ENCODE measurements at regions not wholly inside any gene's neighbourhood (a gene's known extent, or its start where the extent isn't known, plus 50 kb on each side); places are given as distances from the start of the nearest gene placed in this dataset.

- FAIRE-seq (no peak), DNase-seq (ENCODE audit: low read depth, low spot score) (no peak)
- Histone ChIP-seq H3K36me3 (ENCODE audit: control insufficient read depth in 2 of 2, extremely low read depth in 1 of 2, insufficient read depth in 2 of 2, low read length in 2 of 2) (no peaks in the 10 kb centered on the region), H2AFZ (ENCODE audit: low read depth, low read length) (no peak overlapping the region), H3K27ac (ENCODE audit: insufficient read depth, low read depth, low read length) (no peak overlapping the region), H3K4me3 (replicated peaks in 1 of 3; ENCODE audit: insufficient read depth in 1 of 3, low read depth in 1 of 3, low read length in 3 of 3) (no peak overlapping the region), H3K4me2 (ENCODE audit: insufficient read depth, low read length) (no peak overlapping the region), H3K27me3 (ENCODE audit: control insufficient read depth in 2 of 2, insufficient read depth in 2 of 2, low read length in 2 of 2) (no peaks in the 10 kb centered on the region), H3K4me1 (ENCODE audit: control insufficient read depth, extremely low read depth, insufficient read depth, low read length) (no peaks in the 10 kb centered on the region), H3K9me1 (replicated peaks; ENCODE audit: control insufficient read depth, extremely low read depth, insufficient read depth, low read length) (no peaks in the 10 kb centered on the region), H3K9me3 (replicated peaks; ENCODE audit: control insufficient read depth, insufficient read depth, low read length) (no peaks in the 10 kb centered on the region), H3K9ac (replicated peaks; ENCODE audit: extremely low read depth, insufficient read depth, low read length) (no peak overlapping the region), H4K20me1 (replicated peaks; ENCODE audit: control insufficient read depth, extremely low read depth, insufficient read depth, low read length) (no peaks in the 10 kb centered on the region), H3K79me2 (ENCODE audit: control insufficient read depth, insufficient read depth, low read length) (no peaks in the 10 kb centered on the region)
- POLR2A ChIA-PET = no interaction called here
- CTCF ChIA-PET = no interaction called here
- intact Hi-C loops (cut with micrococcal nuclease) = no loop called here
- no TSS peak for BruUV-seq (replicated peaks)
- TF ChIP-seq MAX (IDR thresholded peaks at IDR 0.05; ENCODE audit: insufficient read depth, insufficient read length) = no peak
- no peak for TF ChIP-seq EZH2 (IDR thresholded peaks at IDR 0.05; ENCODE audit: borderline replicate concordance, low read depth, low read length, severe bottlenecking)
- TF ChIP-seq JUN (IDR thresholded peaks at IDR 0.05; ENCODE audit: borderline replicate concordance, insufficient read depth, insufficient read length, low read depth) = no peak
- no peak for TF ChIP-seq GATA2 (IDR thresholded peaks at IDR 0.05; ENCODE audit: insufficient read depth, insufficient read length, low read depth, low read length)
- no peak for TF ChIP-seq MYC (IDR thresholded peaks at IDR 0.05; ENCODE audit: low read depth, low read length)
- TF ChIP-seq POLR2AphosphoS5 (IDR thresholded peaks at IDR 0.05; ENCODE audit: insufficient read depth, low read depth, low read length) = no peak
- TF ChIP-seq POLR2A (IDR thresholded peaks at IDR 0.05; ENCODE audit: low read depth, low read length) = no peak
- dilution Hi-C loops (cut with MboI; ENCODE audit: extremely low pct_ligation_motif_present, low sequenced_read_pairs) = no loop called here
Measured at GRCh38 chr7:136290351-136290750, 313.2 kb upstream of the MTPN start.

- POLR2A ChIA-PET = no interaction called here
- dilution Hi-C loops (cut with MboI; ENCODE audit: extremely low pct_ligation_motif_present, low sequenced_read_pairs) = no loop called here
- CTCF ChIA-PET = no interaction called here
Measured at GRCh38 chr7:136278057-136278456, 300.9 kb upstream of the MTPN start.

More at GRCh38 chr7:136278057-136278456, 300.9 kb upstream of the MTPN start:
- Histone ChIP-seq H3K9ac (replicated peaks; ENCODE audit: extremely low read depth, insufficient read depth, low read length) (no peak overlapping the region), H3K79me2 (ENCODE audit: control insufficient read depth, insufficient read depth, low read length) (no peaks in the 10 kb centered on the region), H3K4me2 (ENCODE audit: insufficient read depth, low read length) (no peak overlapping the region), H3K27me3 (ENCODE audit: control insufficient read depth in 2 of 2, insufficient read depth in 2 of 2, low read length in 2 of 2) (no peaks in the 10 kb centered on the region), H3K27ac (ENCODE audit: insufficient read depth, low read depth, low read length) (no peak overlapping the region), H3K9me1 (replicated peaks; ENCODE audit: control insufficient read depth, extremely low read depth, insufficient read depth, low read length) (no peaks in the 10 kb centered on the region), H3K36me3 (ENCODE audit: control insufficient read depth in 2 of 2, extremely low read depth in 1 of 2, insufficient read depth in 2 of 2, low read length in 2 of 2) (no peaks in the 10 kb centered on the region), H3K9me3 (replicated peaks; ENCODE audit: control insufficient read depth, insufficient read depth, low read length) (no peaks in the 10 kb centered on the region), H3K4me3 (replicated peaks in 1 of 3; ENCODE audit: insufficient read depth in 1 of 3, low read depth in 1 of 3, low read length in 3 of 3) (no peak overlapping the region), H2AFZ (ENCODE audit: low read depth, low read length) (no peak overlapping the region), H3K4me1 (ENCODE audit: control insufficient read depth, extremely low read depth, insufficient read depth, low read length) (no peaks in the 10 kb centered on the region), H4K20me1 (replicated peaks; ENCODE audit: control insufficient read depth, extremely low read depth, insufficient read depth, low read length) (no peaks in the 10 kb centered on the region)
- no TSS peak for BruUV-seq (replicated peaks)
- no peak for TF ChIP-seq POLR2AphosphoS5 (IDR thresholded peaks at IDR 0.05; ENCODE audit: insufficient read depth, low read depth, low read length)
- no peak for TF ChIP-seq POLR2A (IDR thresholded peaks at IDR 0.05; ENCODE audit: low read depth, low read length)
- TF ChIP-seq FOS (IDR thresholded peaks at IDR 0.05; ENCODE audit: borderline replicate concordance, insufficient read depth, low read length) = no peak
- no peak for TF ChIP-seq MAX (IDR thresholded peaks at IDR 0.05; ENCODE audit: insufficient read depth, insufficient read length)
- no peak for TF ChIP-seq JUN (IDR thresholded peaks at IDR 0.05; ENCODE audit: borderline replicate concordance, insufficient read depth, insufficient read length, low read depth)
- TF ChIP-seq EZH2 (IDR thresholded peaks at IDR 0.05; ENCODE audit: borderline replicate concordance, low read depth, low read length, severe bottlenecking) = no peak
- TF ChIP-seq MYC (IDR thresholded peaks at IDR 0.05; ENCODE audit: low read depth, low read length) = no peak
- TF ChIP-seq GATA2 (IDR thresholded peaks at IDR 0.05; ENCODE audit: insufficient read depth, insufficient read length, low read depth, low read length) = no peak
- TF ChIP-seq CTCF (IDR thresholded peaks at IDR 0.05; ENCODE audit: extremely low read depth in 1 of 2, insufficient read depth in 1 of 2, low read depth in 1 of 2, low read length in 2 of 2) = no peak
- DNase-seq (ENCODE audit: low read depth, low spot score) (no peak), FAIRE-seq (no peak)
- intact Hi-C loops (cut with micrococcal nuclease) = no loop called here

Measured in endothelial cell of umbilical vein (primary cell).